GM20000 (cell line): ENCODE measurements at regions not wholly inside any gene's neighbourhood (a gene's known extent, or its start where the extent isn't known, plus 50 kb on each side); places are given as distances from the start of the nearest gene placed in this dataset.

Source experiments
- DNase-seq: peaks from one replicate; pipeline ENCODE4 v3.0.0; 2012; ENCODE audit warnings: low spot score
- CTCF ChIP-seq: IDR thresholded peaks from 2 replicates; pipeline ENCODE4 v1.5.1; 2012; ENCODE audit warnings: mild to moderate bottlenecking, control low read depth; ENCODE audit errors: extremely low read depth, missing control alignments

- DNase-seq: no peak
Measured at GRCh38 chr5:123807177-123807945, 295.4 kb downstream of the CSNK1G3 start.

GRCh38 chr5:123806644-123807043 is 294.7 kb downstream of the CSNK1G3 start:
- DNase-seq: no peak
- no peak for TF ChIP-seq CTCF

More at GRCh38 chr5:123807177-123807945, 295.4 kb downstream of the CSNK1G3 start:
- TF ChIP-seq CTCF: no peak

GRCh38 chr5:123805300-123805699 is 293.3 kb downstream of the CSNK1G3 start:
- TF ChIP-seq CTCF: no peak
- DNase-seq: no peak

GRCh38 chr5:123803359-123803758 is 291.4 kb downstream of the CSNK1G3 start:
- no peak for TF ChIP-seq CTCF

DNA sequence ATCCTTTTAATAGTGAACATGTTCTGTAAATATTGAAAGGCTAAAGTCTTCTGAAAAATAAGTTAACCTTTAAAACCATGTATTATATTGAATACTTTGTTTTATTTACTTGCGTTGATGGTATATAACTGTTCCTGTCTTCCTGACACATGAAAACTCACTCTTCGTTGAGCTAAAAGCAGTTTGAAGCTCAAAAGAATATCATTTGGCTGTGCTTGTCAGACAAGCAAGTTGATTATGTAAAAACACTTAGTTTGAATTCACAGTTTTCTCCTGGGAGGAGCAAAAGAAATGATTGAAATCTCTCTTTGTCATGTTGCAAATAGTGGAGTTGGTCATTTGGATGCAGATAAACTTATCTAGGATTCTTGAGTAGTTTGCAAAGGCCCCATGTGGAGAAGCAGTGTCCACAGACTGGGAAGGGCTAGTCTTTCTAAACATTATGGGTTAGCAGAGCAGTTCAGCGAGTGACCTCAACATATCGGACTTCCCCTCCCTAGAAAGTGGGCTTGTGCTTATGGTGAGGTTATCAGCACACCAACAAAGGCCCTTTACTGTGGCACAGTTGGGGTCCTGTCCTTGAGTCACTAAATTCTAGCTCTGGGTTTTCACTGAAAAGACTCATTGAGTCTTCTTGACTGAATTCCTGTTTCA is 290.4 kb downstream of the CSNK1G3 start:
- TF ChIP-seq CTCF: no peak

More at GRCh38 chr5:123803359-123803758, 291.4 kb downstream of the CSNK1G3 start:
- DNase-seq: no peak

GRCh38 chr5:123800640-123801039 is 288.7 kb downstream of the CSNK1G3 start:
- DNase-seq: no peak
- TF ChIP-seq CTCF: no peak

More for the DNA sequence above, 290.4 kb downstream of the CSNK1G3 start:
- DNase-seq: no peak

DNA sequence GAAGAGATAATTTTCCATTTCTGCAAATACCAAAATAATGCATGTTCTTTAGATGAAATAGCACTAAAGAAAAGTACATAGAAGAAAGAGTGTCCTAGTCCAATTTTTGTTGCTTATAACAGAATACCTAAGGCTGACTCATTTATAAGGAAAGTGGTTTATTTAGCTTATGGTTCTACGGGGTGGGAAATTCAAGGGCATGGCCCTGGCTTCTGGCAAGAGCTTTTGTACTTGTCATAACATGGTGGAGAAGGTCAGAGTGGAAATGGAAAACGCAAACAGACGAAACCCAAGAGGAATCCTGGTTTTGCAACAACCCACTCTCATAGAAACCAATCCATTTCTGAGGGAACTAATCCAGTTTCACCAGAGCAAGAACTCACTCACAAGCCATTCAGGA is 283.7 kb downstream of the CSNK1G3 start:
- no peak for TF ChIP-seq CTCF
- DNase-seq: no peak
